Mesendoderm (in vitro differentiated cells): ENCODE measurements at regions not wholly inside any gene's neighbourhood (a gene's known extent, or its start where the extent isn't known, plus 50 kb on each side); places are given as distances from the start of the nearest gene placed in this dataset.
A peak's percentile ranks its signal among the peaks of the same experiment; 100 is the strongest.

Source experiments
- DNase-seq: peaks from one replicate; pipeline ENCODE4 v3.0.0; 2013
- H2AK5ac ChIP-seq: 2 replicates; pipeline ENCODE4 v1.6.1; 2013; ENCODE audit warnings: low read length, inconsistent platforms
- H2BK120ac ChIP-seq: 2 replicates; pipeline ENCODE4 v1.6.1; 2013; ENCODE audit warnings: low read depth, mild to moderate bottlenecking, low read length, moderate library complexity, mixed read lengths
- H2BK15ac ChIP-seq: replicated peaks from 2 replicates; pipeline ENCODE4 v1.6.1; 2013; ENCODE audit warnings: low read depth, mild to moderate bottlenecking, moderate library complexity
- H2BK5ac ChIP-seq: 2 replicates; pipeline ENCODE4 v1.6.1; 2013; ENCODE audit warnings: low read length, inconsistent platforms
- H3K18ac ChIP-seq: 2 replicates; pipeline ENCODE4 v1.6.1; 2013; ENCODE audit warnings: mild to moderate bottlenecking, low read length, mixed read lengths
- H3K23ac ChIP-seq: one replicate; pipeline ENCODE4 v1.6.1; 2013; ENCODE audit warnings: low read length
- H3K27ac ChIP-seq: 2 replicates; pipeline ENCODE4 v1.5.1; 2013; ENCODE audit warnings: low read depth, mild to moderate bottlenecking, inconsistent platforms, low read length, moderate library complexity
- H3K27me3 ChIP-seq: 2 replicates; pipeline ENCODE4 v1.6.1; 2013; ENCODE audit warnings: low read length, control low read depth, mild to moderate bottlenecking, inconsistent platforms; ENCODE audit not compliant: insufficient read depth, poor library complexity
- H3K36me3 ChIP-seq: 2 replicates; pipeline ENCODE4 v1.6.1; 2013; ENCODE audit warnings: low read length, inconsistent platforms; ENCODE audit not compliant: control insufficient read depth, insufficient read depth
- H3K4ac ChIP-seq: one replicate; pipeline ENCODE4 v1.6.1; 2013; ENCODE audit warnings: low read depth, mild to moderate bottlenecking, low read length, moderate library complexity
- H3K4me1 ChIP-seq: 2 replicates; pipeline ENCODE4 v1.6.1; 2013; ENCODE audit warnings: low read depth, low read length, inconsistent platforms; ENCODE audit not compliant: control insufficient read depth
- H3K4me2 ChIP-seq: 2 replicates; pipeline ENCODE4 v1.6.1; 2013; ENCODE audit warnings: low read length
- H3K4me3 ChIP-seq: 2 replicates; pipeline ENCODE4 v1.5.1; 2013; ENCODE audit warnings: mild to moderate bottlenecking, low read length
- H3K56ac ChIP-seq: one replicate; pipeline ENCODE4 v1.6.1; 2013; ENCODE audit warnings: low read length
- H3K79me1 ChIP-seq: 2 replicates; pipeline ENCODE4 v1.6.1; 2013; ENCODE audit warnings: low read length, inconsistent platforms
- H3K79me2 ChIP-seq: 2 replicates; pipeline ENCODE4 v1.6.1; 2013; ENCODE audit warnings: mild to moderate bottlenecking, low read length; ENCODE audit not compliant: control insufficient read depth, insufficient read depth
- H3K9ac ChIP-seq: 2 replicates; pipeline ENCODE4 v1.6.1; 2013; ENCODE audit warnings: low read length, inconsistent platforms
- H4K5ac ChIP-seq: one replicate; pipeline ENCODE4 v1.6.1; 2013; ENCODE audit warnings: low read length
- H4K8ac ChIP-seq: one replicate; pipeline ENCODE4 v1.6.1; 2013; ENCODE audit warnings: low read depth, mild to moderate bottlenecking, control low read depth, low read length, moderate library complexity
- WGBS: extraction: QIAGEN DNeasy Blood & Tissue Kit; methylation state at CpG from one replicate; pipeline ENCODE4 v1.1.7; 2013; ENCODE audit warnings: low lambda C conversion rate, missing lambda C conversion rate; ENCODE audit not compliant: insufficient coverage; ENCODE audit errors: extremely low coverage; 5-methylcytosine and 5-hydroxymethylcytosine counted together

- DNase-seq = no peak
- Histone ChIP-seq H4K8ac (no peak overlapping the region), H3K79me2 (no peaks in the 10 kb centered on the region), H3K27ac (no peak overlapping the region), H2BK15ac (no peak overlapping the region), H2AK5ac (no peak overlapping the region), H3K18ac (no peak overlapping the region), H3K4me2 (no peak overlapping the region), H3K36me3 (no peaks in the 10 kb centered on the region), H3K56ac (no peak overlapping the region), H2BK120ac (no peak overlapping the region), H3K4me3 (no peak overlapping the region), H3K27me3 (no peaks in the 10 kb centered on the region), H4K5ac (no peak overlapping the region), H3K79me1 (no peaks in the 10 kb centered on the region), H2BK5ac (no peak overlapping the region), H3K4ac (no peak overlapping the region), H3K9ac (no peak overlapping the region), H3K4me1 (no peaks in the 10 kb centered on the region), H3K23ac (no peak overlapping the region)
- no CpG with 5 or more reads among the region's 4 CpGs for WGBS
These were observed 74.0 kb upstream of the SULT1C3 start for GRCh38 chr2:108165729-108166128.

GRCh38 chr2:108167699-108168098, 72.1 kb upstream of the SULT1C3 start:
- Histone ChIP-seq H3K4me1 (no peaks in the 10 kb centered on the region), H3K79me2 (no peaks in the 10 kb centered on the region), H3K23ac (no peak overlapping the region), H3K27ac (no peak overlapping the region), H2BK120ac (no peak overlapping the region), H3K4me2 (no peak overlapping the region), H3K27me3 (no peaks in the 10 kb centered on the region), H4K8ac (no peak overlapping the region), H4K5ac (no peak overlapping the region), H2AK5ac (no peak overlapping the region), H3K36me3 (no peaks in the 10 kb centered on the region), H3K4ac (no peak overlapping the region), H3K79me1 (no peaks in the 10 kb centered on the region), H3K18ac (no peak overlapping the region), H3K4me3 (no peak overlapping the region), H3K56ac (no peak overlapping the region), H3K9ac (no peak overlapping the region), H2BK15ac (no peak overlapping the region), H2BK5ac (no peak overlapping the region)
- no peak for DNase-seq
- WGBS = no CpG with 5 or more reads among the region's 1 CpG

GRCh38 chr2:108169982-108170625, 69.7 kb upstream of the SULT1C3 start:
- Histone ChIP-seq H3K56ac (no peak overlapping the region), H3K27ac (no peak overlapping the region), H3K36me3 (no peaks in the 10 kb centered on the region), H3K4me3 (no peak overlapping the region), H3K79me2 (no peaks in the 10 kb centered on the region), H3K9ac (no peak overlapping the region), H3K79me1 (no peaks in the 10 kb centered on the region), H3K18ac (no peak overlapping the region), H3K23ac (no peak overlapping the region), H2AK5ac (no peak overlapping the region), H3K4ac (no peak overlapping the region), H4K5ac (no peak overlapping the region), H4K8ac (no peak overlapping the region), H2BK15ac (no peak overlapping the region), H3K27me3 (no peaks in the 10 kb centered on the region), H3K4me2 (no peak overlapping the region), H2BK5ac (no peak overlapping the region), H2BK120ac (no peak overlapping the region), H3K4me1 (no peaks in the 10 kb centered on the region)
- peak; percentile 56 for DNase-seq
- WGBS = no CpG with 5 or more reads among the region's 3 CpGs

- Histone ChIP-seq H3K79me1 (no peaks in the 10 kb centered on the region), H2BK120ac (no peak overlapping the region), H4K8ac (no peak overlapping the region), H2AK5ac (no peak overlapping the region), H3K9ac (no peak overlapping the region), H3K4me2 (no peak overlapping the region), H3K27me3 (no peaks in the 10 kb centered on the region), H3K18ac (no peak overlapping the region), H3K56ac (no peak overlapping the region), H3K79me2 (no peaks in the 10 kb centered on the region), H3K4ac (no peak overlapping the region), H3K36me3 (no peaks in the 10 kb centered on the region), H3K23ac (no peak overlapping the region), H4K5ac (no peak overlapping the region), H3K27ac (no peak overlapping the region), H2BK15ac (no peak overlapping the region), H3K4me1 (no peaks in the 10 kb centered on the region), H2BK5ac (no peak overlapping the region), H3K4me3 (no peak overlapping the region)
- no peak for DNase-seq
- WGBS = no CpG with 5 or more reads among the region's 3 CpGs
These were observed 68.1 kb upstream of the SULT1C3 start for GRCh38 chr2:108171657-108172056.

- Histone ChIP-seq H3K23ac (no peak overlapping the region), H4K8ac (no peak overlapping the region), H2BK5ac (no peak overlapping the region), H3K79me2 (no peaks in the 10 kb centered on the region), H3K36me3 (no peaks in the 10 kb centered on the region), H3K4ac (no peak overlapping the region), H3K27ac (no peak overlapping the region), H3K27me3 (no peaks in the 10 kb centered on the region), H3K79me1 (no peaks in the 10 kb centered on the region), H2BK120ac (no peak overlapping the region), H3K9ac (no peak overlapping the region), H2BK15ac (no peak overlapping the region), H2AK5ac (no peak overlapping the region), H3K18ac (no peak overlapping the region), H4K5ac (no peak overlapping the region), H3K56ac (no peak overlapping the region), H3K4me2 (no peak overlapping the region), H3K4me3 (no peak overlapping the region), H3K4me1 (no peaks in the 10 kb centered on the region)
- WGBS = no CpG with 5 or more reads among the region's 7 CpGs
- peak; percentile 73 for DNase-seq
These were observed 57.3 kb upstream of the SULT1C3 start for GRCh38 chr2:108182489-108182888.

- Histone ChIP-seq H3K9ac (no peak overlapping the region), H3K79me1 (no peaks in the 10 kb centered on the region), H3K18ac (no peak overlapping the region), H3K4me1 (no peaks in the 10 kb centered on the region), H4K8ac (no peak overlapping the region), H2BK120ac (no peak overlapping the region), H3K56ac (no peak overlapping the region), H3K36me3 (no peaks in the 10 kb centered on the region), H3K27me3 (no peaks in the 10 kb centered on the region), H2BK15ac (no peak overlapping the region), H2BK5ac (no peak overlapping the region), H3K4me3 (no peak overlapping the region), H3K23ac (no peak overlapping the region), H2AK5ac (no peak overlapping the region), H3K79me2 (no peaks in the 10 kb centered on the region), H3K4me2 (no peak overlapping the region), H3K4ac (no peak overlapping the region), H4K5ac (no peak overlapping the region), H3K27ac (no peak overlapping the region)
- DNase-seq = peak; percentile 43
- WGBS = no CpG with 5 or more reads among the region's 2 CpGs
These were observed 55.3 kb upstream of the SULT1C3 start for GRCh38 chr2:108184419-108184818.
